ENCODE measurements at regions not wholly inside any gene's neighbourhood (a gene's known extent, or its start where the extent isn't known, plus 50 kb on each side); places are given as distances from the start of the nearest gene placed in this dataset.

DNA sequence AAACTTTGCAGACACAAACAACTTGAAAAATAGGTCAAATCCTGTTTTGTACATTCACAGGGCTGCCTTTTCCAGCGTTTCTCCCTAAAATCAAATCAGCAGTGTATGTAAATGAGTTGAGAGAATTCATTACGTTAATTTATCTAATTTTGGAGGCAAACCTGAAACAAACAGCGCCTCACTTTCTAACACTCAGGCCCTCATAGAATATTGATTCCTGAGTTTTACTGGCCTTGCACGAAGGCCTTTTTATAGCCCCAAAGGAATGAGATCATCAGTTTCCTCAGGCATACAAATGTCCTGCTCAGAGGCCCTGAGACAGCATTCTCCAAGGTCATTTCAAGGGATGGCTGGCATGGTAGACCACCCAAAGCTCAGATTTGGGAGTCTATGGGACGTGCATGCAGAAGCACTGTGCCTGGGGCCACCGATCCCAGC lies 131.7 kb upstream of the CHST15 start:
- Mint-ChIP-seq H3K4me1 (peaks cover 13% of the 10 kb centered on the region), H3K4me3 (no peak overlapping the region), H3K27me3 (ENCODE audit: low read depth) (no peaks in the 10 kb centered on the region; the same call in 1 of the 2 replicates), H3K27ac (no peak overlapping the region), H3K9me3 (peaks cover 43% of the 10 kb centered on the region), H3K36me3 (peaks cover 29% of the 10 kb centered on the region)
- ChIA-PET POLR2A (no interaction called here), CTCF (interaction anchor here (1.6 kb wide), 1 partner anchor 231 kb away, joined by 7 read pairs; no protein-coding TSS in a partner anchor)
- ATAC-seq = no peak
- DNase-seq (ENCODE audit: low spot score) = no peak
- TF ChIP-seq NFYB (CRISPR knock-in tag; conservative IDR thresholded peaks at IDR 0.05; ENCODE audit: low read depth) (no peak), ETV6 (CRISPR knock-in tag; IDR thresholded peaks at IDR 0.05) (no peak), ZNF232 (CRISPR knock-in tag; IDR thresholded peaks at IDR 0.05) (no peak), SMAD4 (CRISPR knock-in tag; IDR thresholded peaks at IDR 0.05) (no peak), ZNF416 (CRISPR knock-in tag; IDR thresholded peaks at IDR 0.05) (no peak), CREB1 (CRISPR knock-in tag; IDR thresholded peaks at IDR 0.05) (no peak), ZNF138 (CRISPR knock-in tag; conservative IDR thresholded peaks at IDR 0.05) (no peak), ZNF396 (CRISPR knock-in tag; IDR thresholded peaks at IDR 0.05; ENCODE audit: borderline replicate concordance) (no peak), FOXJ3 (CRISPR knock-in tag; IDR thresholded peaks at IDR 0.05; ENCODE audit: borderline replicate concordance) (no peak), SOX15 (CRISPR knock-in tag; IDR thresholded peaks at IDR 0.05) (no peak), SMAD3 (CRISPR knock-in tag; IDR thresholded peaks at IDR 0.05; ENCODE audit: borderline replicate concordance) (no peak)
- TF ChIP-seq, protein P1, sequence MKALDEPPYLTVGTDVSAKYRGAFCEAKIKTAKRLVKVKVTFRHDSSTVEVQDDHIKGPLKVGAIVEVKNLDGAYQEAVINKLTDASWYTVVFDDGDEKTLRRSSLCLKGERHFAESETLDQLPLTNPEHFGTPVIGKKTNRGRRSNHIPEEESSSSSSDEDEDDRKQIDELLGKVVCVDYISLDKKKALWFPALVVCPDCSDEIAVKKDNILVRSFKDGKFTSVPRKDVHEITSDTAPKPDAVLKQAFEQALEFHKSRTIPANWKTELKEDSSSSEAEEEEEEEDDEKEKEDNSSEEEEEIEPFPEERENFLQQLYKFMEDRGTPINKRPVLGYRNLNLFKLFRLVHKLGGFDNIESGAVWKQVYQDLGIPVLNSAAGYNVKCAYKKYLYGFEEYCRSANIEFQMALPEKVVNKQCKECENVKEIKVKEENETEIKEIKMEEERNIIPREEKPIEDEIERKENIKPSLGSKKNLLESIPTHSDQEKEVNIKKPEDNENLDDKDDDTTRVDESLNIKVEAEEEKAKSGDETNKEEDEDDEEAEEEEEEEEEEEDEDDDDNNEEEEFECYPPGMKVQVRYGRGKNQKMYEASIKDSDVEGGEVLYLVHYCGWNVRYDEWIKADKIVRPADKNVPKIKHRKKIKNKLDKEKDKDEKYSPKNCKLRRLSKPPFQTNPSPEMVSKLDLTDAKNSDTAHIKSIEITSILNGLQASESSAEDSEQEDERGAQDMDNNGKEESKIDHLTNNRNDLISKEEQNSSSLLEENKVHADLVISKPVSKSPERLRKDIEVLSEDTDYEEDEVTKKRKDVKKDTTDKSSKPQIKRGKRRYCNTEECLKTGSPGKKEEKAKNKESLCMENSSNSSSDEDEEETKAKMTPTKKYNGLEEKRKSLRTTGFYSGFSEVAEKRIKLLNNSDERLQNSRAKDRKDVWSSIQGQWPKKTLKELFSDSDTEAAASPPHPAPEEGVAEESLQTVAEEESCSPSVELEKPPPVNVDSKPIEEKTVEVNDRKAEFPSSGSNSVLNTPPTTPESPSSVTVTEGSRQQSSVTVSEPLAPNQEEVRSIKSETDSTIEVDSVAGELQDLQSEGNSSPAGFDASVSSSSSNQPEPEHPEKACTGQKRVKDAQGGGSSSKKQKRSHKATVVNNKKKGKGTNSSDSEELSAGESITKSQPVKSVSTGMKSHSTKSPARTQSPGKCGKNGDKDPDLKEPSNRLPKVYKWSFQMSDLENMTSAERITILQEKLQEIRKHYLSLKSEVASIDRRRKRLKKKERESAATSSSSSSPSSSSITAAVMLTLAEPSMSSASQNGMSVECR (CRISPR knock-in tag; IDR thresholded peaks at IDR 0.05; ENCODE audit: borderline replicate concordance) = no peak
- TF ChIP-seq, protein P2, sequence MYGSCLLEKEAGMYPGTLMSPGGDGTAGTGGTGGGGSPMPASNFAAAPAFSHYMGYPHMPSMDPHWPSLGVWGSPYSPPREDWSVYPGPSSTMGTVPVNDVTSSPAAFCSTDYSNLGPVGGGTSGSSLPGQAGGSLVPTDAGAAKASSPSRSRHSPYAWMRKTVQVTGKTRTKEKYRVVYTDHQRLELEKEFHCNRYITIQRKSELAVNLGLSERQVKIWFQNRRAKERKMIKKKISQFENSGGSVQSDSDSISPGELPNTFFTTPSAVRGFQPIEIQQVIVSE (CRISPR knock-in tag; IDR thresholded peaks at IDR 0.05; ENCODE audit: borderline replicate concordance) = no peak
- TF ChIP-seq, protein P3, sequence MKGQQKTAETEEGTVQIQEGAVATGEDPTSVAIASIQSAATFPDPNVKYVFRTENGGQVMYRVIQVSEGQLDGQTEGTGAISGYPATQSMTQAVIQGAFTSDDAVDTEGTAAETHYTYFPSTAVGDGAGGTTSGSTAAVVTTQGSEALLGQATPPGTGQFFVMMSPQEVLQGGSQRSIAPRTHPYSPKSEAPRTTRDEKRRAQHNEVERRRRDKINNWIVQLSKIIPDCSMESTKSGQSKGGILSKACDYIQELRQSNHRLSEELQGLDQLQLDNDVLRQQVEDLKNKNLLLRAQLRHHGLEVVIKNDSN (CRISPR knock-in tag; IDR thresholded peaks at IDR 0.05) = no peak
- TF ChIP-seq, protein P4, sequence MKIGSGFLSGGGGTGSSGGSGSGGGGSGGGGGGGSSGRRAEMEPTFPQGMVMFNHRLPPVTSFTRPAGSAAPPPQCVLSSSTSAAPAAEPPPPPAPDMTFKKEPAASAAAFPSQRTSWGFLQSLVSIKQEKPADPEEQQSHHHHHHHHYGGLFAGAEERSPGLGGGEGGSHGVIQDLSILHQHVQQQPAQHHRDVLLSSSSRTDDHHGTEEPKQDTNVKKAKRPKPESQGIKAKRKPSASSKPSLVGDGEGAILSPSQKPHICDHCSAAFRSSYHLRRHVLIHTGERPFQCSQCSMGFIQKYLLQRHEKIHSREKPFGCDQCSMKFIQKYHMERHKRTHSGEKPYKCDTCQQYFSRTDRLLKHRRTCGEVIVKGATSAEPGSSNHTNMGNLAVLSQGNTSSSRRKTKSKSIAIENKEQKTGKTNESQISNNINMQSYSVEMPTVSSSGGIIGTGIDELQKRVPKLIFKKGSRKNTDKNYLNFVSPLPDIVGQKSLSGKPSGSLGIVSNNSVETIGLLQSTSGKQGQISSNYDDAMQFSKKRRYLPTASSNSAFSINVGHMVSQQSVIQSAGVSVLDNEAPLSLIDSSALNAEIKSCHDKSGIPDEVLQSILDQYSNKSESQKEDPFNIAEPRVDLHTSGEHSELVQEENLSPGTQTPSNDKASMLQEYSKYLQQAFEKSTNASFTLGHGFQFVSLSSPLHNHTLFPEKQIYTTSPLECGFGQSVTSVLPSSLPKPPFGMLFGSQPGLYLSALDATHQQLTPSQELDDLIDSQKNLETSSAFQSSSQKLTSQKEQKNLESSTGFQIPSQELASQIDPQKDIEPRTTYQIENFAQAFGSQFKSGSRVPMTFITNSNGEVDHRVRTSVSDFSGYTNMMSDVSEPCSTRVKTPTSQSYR (CRISPR knock-in tag; IDR thresholded peaks at IDR 0.05) = no peak
- TF ChIP-seq, protein P5, sequence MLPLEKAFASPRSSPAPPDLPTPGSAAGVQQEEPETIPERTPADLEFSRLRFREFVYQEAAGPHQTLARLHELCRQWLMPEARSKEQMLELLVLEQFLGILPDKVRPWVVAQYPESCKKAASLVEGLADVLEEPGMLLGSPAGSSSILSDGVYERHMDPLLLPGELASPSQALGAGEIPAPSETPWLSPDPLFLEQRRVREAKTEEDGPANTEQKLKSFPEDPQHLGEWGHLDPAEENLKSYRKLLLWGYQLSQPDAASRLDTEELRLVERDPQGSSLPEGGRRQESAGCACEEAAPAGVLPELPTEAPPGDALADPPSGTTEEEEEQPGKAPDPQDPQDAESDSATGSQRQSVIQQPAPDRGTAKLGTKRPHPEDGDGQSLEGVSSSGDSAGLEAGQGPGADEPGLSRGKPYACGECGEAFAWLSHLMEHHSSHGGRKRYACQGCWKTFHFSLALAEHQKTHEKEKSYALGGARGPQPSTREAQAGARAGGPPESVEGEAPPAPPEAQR (CRISPR knock-in tag; IDR thresholded peaks at IDR 0.05) = no peak

Data from WTC11 (cell line).